ENCODE measurements at regions not wholly inside any gene's neighbourhood (a gene's known extent, or its start where the extent isn't known, plus 50 kb on each side); places are given as distances from the start of the nearest gene placed in this dataset.

DNA sequence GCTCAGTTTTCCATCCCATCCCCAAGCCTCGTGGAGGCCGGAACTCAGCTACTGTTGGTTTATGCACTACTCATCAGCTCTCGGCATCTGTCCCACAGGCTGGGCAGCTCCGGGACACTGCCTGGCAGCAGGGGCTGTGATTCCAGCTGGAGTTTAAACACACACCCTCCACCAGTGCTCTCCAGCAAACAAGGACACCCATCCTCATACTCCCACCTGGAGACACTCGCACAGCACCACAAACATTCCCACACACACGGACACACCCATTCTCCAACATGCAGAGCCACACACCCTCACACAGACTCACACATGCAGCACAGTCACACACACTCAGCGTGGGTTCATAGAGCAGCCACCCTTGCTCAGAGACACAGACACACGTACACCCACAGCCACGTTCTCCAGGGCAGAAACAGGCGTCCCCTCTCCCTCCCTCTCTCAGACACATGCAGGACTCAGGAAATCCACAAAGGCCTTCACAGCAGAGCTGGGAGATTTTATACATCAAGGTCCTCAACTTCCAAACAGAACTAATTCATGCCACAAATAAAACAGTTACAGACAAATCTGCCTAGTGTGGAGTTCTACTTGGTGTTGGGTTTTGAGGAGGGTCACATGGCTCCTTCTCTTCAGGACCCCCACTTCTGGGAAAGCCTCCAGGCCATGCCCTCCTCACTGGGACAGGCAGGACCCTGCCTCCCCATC is 785.4 kb downstream of the UQCRFS1 start:
- TF ChIP-seq HDGF (IDR thresholded peaks at IDR 0.05; ENCODE audit: borderline replicate concordance) = no peak
- no peak for TF ChIP-seq FOXK2 (IDR thresholded peaks at IDR 0.05)
- no peak for TF ChIP-seq BHLHE40 (IDR thresholded peaks at IDR 0.05; ENCODE audit: borderline replicate concordance)
- TF ChIP-seq FOXM1 (IDR thresholded peaks at IDR 0.05; ENCODE audit: borderline replicate concordance) = no peak
- TF ChIP-seq TARDBP (IDR thresholded peaks at IDR 0.05) = no peak
- no peak for TF ChIP-seq ZNF384 (IDR thresholded peaks at IDR 0.05)
- TF ChIP-seq FOXA1 (IDR thresholded peaks at IDR 0.05) = no peak
- TF ChIP-seq SUZ12 (IDR thresholded peaks at IDR 0.05) = no peak
- TF ChIP-seq NFRKB (IDR thresholded peaks at IDR 0.05) = no peak
